Ovary (tissue), 3 donors: ENCODE measurements at regions not wholly inside any gene's neighbourhood (a gene's known extent, or its start where the extent isn't known, plus 50 kb on each side); places are given as distances from the start of the nearest gene placed in this dataset.

Experiments used
- EP300 ChIP-seq: sonication (generic); formaldehyde crosslinking; IDR thresholded peaks from one replicate; pipeline ENCODE4 v1.6.1; 2017; ENCODE audit warnings: antibody characterized with exemption
- POLR2A ChIP-seq: fragments of 450-650 bp; IDR thresholded peaks from one replicate; pipeline ENCODE4 v1.6.1; 2017; ENCODE audit warnings: antibody characterized with exemption, mild to moderate bottlenecking, moderate library complexity
- TF ChIP-seq, protein P1 (sequence below), 3 donors: fragments of 450-650 bp in 2 of 3; fragments of 200-600 bp in 1 of 3; IDR thresholded peaks; one replicate each; pipeline versions ENCODE4 v1.5.1 to v1.8.0; 2016 to 2022; ENCODE audit warnings: antibody characterized with exemption in 3 of 3, mild to moderate bottlenecking in 1 of 3
- donor health status: DM: no; HTN: no; CAD: no.

DNA sequence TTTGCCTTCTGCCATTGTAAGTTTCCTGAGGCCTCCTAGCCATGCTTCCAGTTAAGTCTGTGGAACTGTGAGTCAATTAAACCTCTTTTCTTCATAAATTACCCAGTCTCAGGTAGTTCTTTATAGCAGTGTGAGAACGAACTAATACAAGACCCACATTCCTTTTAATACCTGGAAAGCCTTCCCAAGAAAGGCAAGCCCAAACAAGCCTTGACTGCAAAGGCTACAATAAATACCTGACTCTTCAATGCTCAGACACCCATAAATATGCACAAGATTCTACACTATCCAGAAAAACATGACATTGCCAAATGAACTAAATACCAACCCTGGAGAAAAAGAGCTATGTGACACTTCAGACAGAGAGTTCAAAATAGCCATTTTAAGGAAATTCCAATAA, 338.8 kb downstream of the HAO1 start:
- TF ChIP-seq, protein P1, sequence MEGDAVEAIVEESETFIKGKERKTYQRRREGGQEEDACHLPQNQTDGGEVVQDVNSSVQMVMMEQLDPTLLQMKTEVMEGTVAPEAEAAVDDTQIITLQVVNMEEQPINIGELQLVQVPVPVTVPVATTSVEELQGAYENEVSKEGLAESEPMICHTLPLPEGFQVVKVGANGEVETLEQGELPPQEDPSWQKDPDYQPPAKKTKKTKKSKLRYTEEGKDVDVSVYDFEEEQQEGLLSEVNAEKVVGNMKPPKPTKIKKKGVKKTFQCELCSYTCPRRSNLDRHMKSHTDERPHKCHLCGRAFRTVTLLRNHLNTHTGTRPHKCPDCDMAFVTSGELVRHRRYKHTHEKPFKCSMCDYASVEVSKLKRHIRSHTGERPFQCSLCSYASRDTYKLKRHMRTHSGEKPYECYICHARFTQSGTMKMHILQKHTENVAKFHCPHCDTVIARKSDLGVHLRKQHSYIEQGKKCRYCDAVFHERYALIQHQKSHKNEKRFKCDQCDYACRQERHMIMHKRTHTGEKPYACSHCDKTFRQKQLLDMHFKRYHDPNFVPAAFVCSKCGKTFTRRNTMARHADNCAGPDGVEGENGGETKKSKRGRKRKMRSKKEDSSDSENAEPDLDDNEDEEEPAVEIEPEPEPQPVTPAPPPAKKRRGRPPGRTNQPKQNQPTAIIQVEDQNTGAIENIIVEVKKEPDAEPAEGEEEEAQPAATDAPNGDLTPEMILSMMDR (IDR thresholded peaks at IDR 0.05) = no peak
- TF ChIP-seq POLR2A (no peak), EP300 (no peak)
